Breast epithelium (tissue), 3 donors: ENCODE measurements at regions not wholly inside any gene's neighbourhood (a gene's known extent, or its start where the extent isn't known, plus 50 kb on each side); places are given as distances from the start of the nearest gene placed in this dataset.

Source experiments
- POLR2A ChIP-seq: fragments of 450-650 bp; IDR thresholded peaks from one replicate; pipeline ENCODE4 v1.6.1; 2016; ENCODE audit warnings: antibody characterized with exemption, mild to moderate bottlenecking, moderate library complexity
- POLR2AphosphoS5 ChIP-seq, 3 donors: sonication (generic); formaldehyde crosslinking; IDR thresholded peaks; one replicate each; pipeline ENCODE4 v1.6.1; 2017; ENCODE audit warnings: antibody characterized with exemption in 3 of 3

DNA sequence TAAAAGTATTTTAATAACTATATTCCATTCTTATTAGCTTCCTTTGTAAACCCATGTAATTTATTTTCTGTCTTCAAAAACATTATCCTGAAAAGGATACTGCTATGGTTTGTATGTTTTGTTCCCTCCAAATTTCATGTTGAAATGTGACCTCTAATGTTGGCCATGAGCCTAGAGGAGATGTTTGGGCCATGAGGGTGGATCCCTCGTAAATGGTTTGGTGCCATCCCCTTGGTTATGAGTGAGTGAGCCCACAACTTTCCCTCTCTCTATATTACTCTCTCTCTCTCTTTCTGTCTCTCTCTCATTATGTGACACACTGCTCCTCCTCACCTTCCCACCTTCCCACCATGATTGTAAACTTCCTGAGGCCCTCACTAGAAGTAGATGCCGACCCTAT is 357.7 kb downstream of the MFSD1 start:
- no peak for TF ChIP-seq POLR2AphosphoS5 (IDR thresholded peaks at IDR 0.05)
- TF ChIP-seq POLR2A = no peak
